ENCODE measurements at regions not wholly inside any gene's neighbourhood (a gene's known extent, or its start where the extent isn't known, plus 50 kb on each side); places are given as distances from the start of the nearest gene placed in this dataset.

DNA sequence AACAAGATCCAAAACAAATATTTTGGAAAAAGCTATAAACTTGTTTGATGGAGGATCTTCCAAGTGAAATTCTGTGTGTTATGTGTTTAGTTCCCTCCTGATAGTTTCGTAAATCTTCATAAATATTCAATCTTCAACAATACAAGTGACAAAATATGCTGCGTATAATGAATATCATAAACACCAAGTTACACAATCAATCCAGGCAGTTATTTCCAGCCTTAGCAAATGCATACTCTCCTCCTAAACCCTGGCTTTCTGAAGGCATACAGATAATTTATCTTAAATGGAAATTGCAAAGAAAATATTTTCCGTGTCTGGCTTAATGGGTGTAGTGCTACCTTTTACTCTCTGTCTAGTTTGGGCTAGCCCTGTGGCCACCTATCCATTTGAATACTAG, 864.9 kb upstream of the ZWINT start:
- Histone ChIP-seq H3K4me3 (ENCODE audit: low read length) (no peak overlapping the region), H3K27me3 (ENCODE audit: control insufficient read depth, insufficient read depth, low read length) (no peaks in the 10 kb centered on the region), H3K27ac (ENCODE audit: low read length) (no peak overlapping the region), H3K36me3 (ENCODE audit: control insufficient read depth, insufficient read depth, low read length) (no peaks in the 10 kb centered on the region), H3K9me3 (ENCODE audit: control insufficient read depth, insufficient read depth, low read length) (peaks cover 7% of the 10 kb centered on the region), H3K4me1 (ENCODE audit: control insufficient read depth, insufficient read depth, low read length) (no peaks in the 10 kb centered on the region)
- Mint-ChIP-seq H3K4me3 (no peak overlapping the region), H3K36me3 (peaks cover 9% of the 10 kb centered on the region), H3K27me3 (ENCODE audit: low read depth in 2 of 2) (no peaks in the 10 kb centered on the region), H3K4me1 (no peaks in the 10 kb centered on the region), H3K9me3 (peaks cover 11 to 22% of the 10 kb centered on the region in 2 donors), H3K27ac (no peak overlapping the region)
- ATAC-seq (no peak), DNase-seq (no peak)
- TF ChIP-seq, protein P1, sequence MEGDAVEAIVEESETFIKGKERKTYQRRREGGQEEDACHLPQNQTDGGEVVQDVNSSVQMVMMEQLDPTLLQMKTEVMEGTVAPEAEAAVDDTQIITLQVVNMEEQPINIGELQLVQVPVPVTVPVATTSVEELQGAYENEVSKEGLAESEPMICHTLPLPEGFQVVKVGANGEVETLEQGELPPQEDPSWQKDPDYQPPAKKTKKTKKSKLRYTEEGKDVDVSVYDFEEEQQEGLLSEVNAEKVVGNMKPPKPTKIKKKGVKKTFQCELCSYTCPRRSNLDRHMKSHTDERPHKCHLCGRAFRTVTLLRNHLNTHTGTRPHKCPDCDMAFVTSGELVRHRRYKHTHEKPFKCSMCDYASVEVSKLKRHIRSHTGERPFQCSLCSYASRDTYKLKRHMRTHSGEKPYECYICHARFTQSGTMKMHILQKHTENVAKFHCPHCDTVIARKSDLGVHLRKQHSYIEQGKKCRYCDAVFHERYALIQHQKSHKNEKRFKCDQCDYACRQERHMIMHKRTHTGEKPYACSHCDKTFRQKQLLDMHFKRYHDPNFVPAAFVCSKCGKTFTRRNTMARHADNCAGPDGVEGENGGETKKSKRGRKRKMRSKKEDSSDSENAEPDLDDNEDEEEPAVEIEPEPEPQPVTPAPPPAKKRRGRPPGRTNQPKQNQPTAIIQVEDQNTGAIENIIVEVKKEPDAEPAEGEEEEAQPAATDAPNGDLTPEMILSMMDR (IDR thresholded peaks at IDR 0.05): no peak
- intact Hi-C loops (cut with micrococcal nuclease): no loop called here
- 91% methylated on average over 3 of the region's 3 CpGs for WGBS (ENCODE audit: insufficient coverage)

DNA sequence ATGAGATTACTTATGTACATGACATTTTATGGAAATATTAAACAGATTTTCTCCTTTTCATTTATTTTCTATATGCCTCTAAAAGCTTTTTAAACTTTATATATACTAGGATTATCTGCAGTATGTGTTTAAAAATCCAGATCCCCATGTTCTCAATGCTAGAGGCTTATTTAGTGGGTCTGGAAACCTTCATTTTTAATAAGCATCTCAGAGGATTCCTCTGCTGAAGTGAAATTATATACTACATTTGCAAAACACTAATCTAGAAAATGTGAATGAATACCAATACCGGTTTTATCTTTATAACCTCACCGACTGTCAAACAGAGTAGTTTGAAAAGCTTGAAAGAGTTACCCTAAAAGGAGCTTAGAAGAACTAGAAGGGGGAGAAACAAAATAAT, 863.8 kb upstream of the ZWINT start:
- WGBS (ENCODE audit: insufficient coverage): no CpG with 5 or more reads among the region's 2 CpGs
- H3K9me3 Mint-ChIP-seq: peaks cover 7 to 17% of the 10 kb centered on the region in 2 donors
- no peaks in the 10 kb centered on the region for H3K27me3 Mint-ChIP-seq (ENCODE audit: low read depth in 2 of 2)
- no peak overlapping the region for H3K27ac ChIP-seq (ENCODE audit: low read length)
- H3K36me3 Mint-ChIP-seq: peaks cover 4% of the 10 kb centered on the region
- ATAC-seq (no peak), DNase-seq (no peak)
- TF ChIP-seq, protein P1 (IDR thresholded peaks at IDR 0.05): no peak
- H3K4me3 ChIP-seq (ENCODE audit: low read length): no peak overlapping the region
- H3K4me3 Mint-ChIP-seq: no peak overlapping the region
- H3K27ac Mint-ChIP-seq: no peak overlapping the region
- no peaks in the 10 kb centered on the region for H3K27me3 ChIP-seq (ENCODE audit: control insufficient read depth, insufficient read depth, low read length)
- no peaks in the 10 kb centered on the region for H3K4me1 Mint-ChIP-seq
- intact Hi-C loops (cut with micrococcal nuclease): no loop called here
- no peaks in the 10 kb centered on the region for H3K36me3 ChIP-seq (ENCODE audit: control insufficient read depth, insufficient read depth, low read length)
- H3K9me3 ChIP-seq (ENCODE audit: control insufficient read depth, insufficient read depth, low read length): peaks cover 6% of the 10 kb centered on the region
- no peaks in the 10 kb centered on the region for H3K4me1 ChIP-seq (ENCODE audit: control insufficient read depth, insufficient read depth, low read length)

GRCh38 chr10:57222603-57223002, 861.5 kb upstream of the ZWINT start:
- H3K4me1 Mint-ChIP-seq: no peaks in the 10 kb centered on the region
- Histone ChIP-seq H3K9me3 (ENCODE audit: control insufficient read depth, insufficient read depth, low read length) (peaks cover 6% of the 10 kb centered on the region), H3K27me3 (ENCODE audit: control insufficient read depth, insufficient read depth, low read length) (no peaks in the 10 kb centered on the region), H3K4me3 (ENCODE audit: low read length) (no peak overlapping the region), H3K36me3 (ENCODE audit: control insufficient read depth, insufficient read depth, low read length) (no peaks in the 10 kb centered on the region), H3K27ac (ENCODE audit: low read length) (no peak overlapping the region), H3K4me1 (ENCODE audit: control insufficient read depth, insufficient read depth, low read length) (no peaks in the 10 kb centered on the region)
- ATAC-seq: no peak
- H3K4me3 Mint-ChIP-seq: no peak overlapping the region
- no peaks in the 10 kb centered on the region for H3K36me3 Mint-ChIP-seq
- H3K27ac Mint-ChIP-seq: no peak overlapping the region
- intact Hi-C loops (cut with micrococcal nuclease): no loop called here
- peaks cover 2 to 11% of the 10 kb centered on the region in 2 donors for H3K9me3 Mint-ChIP-seq
- no peaks in the 10 kb centered on the region for H3K27me3 Mint-ChIP-seq (ENCODE audit: low read depth in 2 of 2)
- 35% methylated on average over 2 of the region's 2 CpGs for WGBS (ENCODE audit: insufficient coverage)
- no peak for DNase-seq
- TF ChIP-seq, protein P1 (IDR thresholded peaks at IDR 0.05): no peak

DNA sequence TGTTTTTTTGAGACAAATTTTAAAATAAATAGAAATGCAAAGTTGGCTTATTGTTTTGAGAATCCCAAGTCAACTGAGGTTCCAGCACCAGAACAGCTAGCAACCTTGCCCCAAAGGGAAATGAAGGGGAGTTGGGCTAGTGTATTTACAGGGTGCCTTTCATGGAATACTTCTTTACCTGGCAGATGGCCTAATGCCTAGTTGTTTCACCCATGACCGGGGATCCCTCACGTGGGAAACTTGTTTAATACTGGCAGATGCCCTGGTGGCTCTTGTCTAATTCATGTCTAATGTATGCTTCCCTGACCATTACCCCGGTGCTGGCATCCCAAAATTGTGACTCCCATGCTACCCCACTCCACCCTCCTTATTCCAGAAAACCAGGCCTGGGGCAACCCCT, 861.1 kb upstream of the ZWINT start:
- intact Hi-C loops (cut with micrococcal nuclease): no loop called here
- Histone ChIP-seq H3K27ac (ENCODE audit: low read length) (no peak overlapping the region), H3K27me3 (ENCODE audit: control insufficient read depth, insufficient read depth, low read length) (no peaks in the 10 kb centered on the region), H3K9me3 (ENCODE audit: control insufficient read depth, insufficient read depth, low read length) (peaks cover 6% of the 10 kb centered on the region), H3K4me3 (ENCODE audit: low read length) (no peak overlapping the region), H3K4me1 (ENCODE audit: control insufficient read depth, insufficient read depth, low read length) (no peaks in the 10 kb centered on the region), H3K36me3 (ENCODE audit: control insufficient read depth, insufficient read depth, low read length) (no peaks in the 10 kb centered on the region)
- TF ChIP-seq, protein P1 (IDR thresholded peaks at IDR 0.05): no peak
- no peak overlapping the region for H3K4me3 Mint-ChIP-seq
- no peaks in the 10 kb centered on the region for H3K36me3 Mint-ChIP-seq
- no peak overlapping the region for H3K27ac Mint-ChIP-seq
- WGBS (ENCODE audit: insufficient coverage): 67% methylated on average over 3 of the region's 3 CpGs
- DNase-seq: no peak
- H3K4me1 Mint-ChIP-seq: no peaks in the 10 kb centered on the region
- peaks cover 2 to 11% of the 10 kb centered on the region in 2 donors for H3K9me3 Mint-ChIP-seq
- ATAC-seq: no peak
- no peaks in the 10 kb centered on the region for H3K27me3 Mint-ChIP-seq (ENCODE audit: low read depth in 2 of 2)
